ENCODE measurements at regions not wholly inside any gene's neighbourhood (a gene's known extent, or its start where the extent isn't known, plus 50 kb on each side); places are given as distances from the start of the nearest gene placed in this dataset.

DNA sequence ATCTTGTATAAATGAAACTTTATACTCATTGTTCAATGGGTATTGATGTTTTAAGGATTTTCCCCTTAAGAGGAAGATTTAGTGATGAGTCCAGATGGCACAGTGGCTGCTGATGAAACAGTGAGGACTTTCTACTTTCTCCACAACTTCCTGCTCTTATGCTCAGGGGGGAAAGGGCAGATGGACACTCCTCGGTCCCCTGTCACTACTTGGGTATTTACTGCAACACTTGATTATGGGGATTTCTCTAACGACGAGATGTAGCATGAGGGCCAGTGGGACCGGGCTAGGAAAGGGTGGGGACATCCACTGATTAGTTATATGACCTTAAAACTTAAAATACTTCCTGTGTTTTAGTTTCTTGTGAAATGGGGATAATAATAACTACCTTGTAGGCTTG is 146.1 kb upstream of the HMHB1 start:
- ATAC-seq: no peak
- DNase-seq (ENCODE audit: low spot score): no peak

DNA sequence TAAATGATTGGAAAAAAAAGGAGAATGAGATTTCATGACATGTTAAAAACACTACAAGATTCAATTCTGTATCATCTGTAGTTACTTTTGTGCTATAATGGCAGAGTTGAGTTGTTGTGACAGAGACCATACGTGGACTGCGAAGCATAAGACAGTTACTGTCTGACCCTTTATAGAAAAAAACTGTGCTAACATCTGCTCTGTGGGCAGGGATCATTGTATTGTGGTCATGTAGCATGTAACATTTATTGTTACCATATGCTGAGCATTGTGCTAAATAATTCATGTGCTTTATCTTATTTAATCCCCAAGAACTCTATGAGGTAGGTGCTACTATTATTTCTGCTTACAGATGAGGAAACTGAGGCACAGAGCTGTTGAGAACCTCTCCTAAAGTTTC is 147.3 kb upstream of the HMHB1 start:
- ATAC-seq: no peak
- DNase-seq (ENCODE audit: low spot score): no peak

DNA sequence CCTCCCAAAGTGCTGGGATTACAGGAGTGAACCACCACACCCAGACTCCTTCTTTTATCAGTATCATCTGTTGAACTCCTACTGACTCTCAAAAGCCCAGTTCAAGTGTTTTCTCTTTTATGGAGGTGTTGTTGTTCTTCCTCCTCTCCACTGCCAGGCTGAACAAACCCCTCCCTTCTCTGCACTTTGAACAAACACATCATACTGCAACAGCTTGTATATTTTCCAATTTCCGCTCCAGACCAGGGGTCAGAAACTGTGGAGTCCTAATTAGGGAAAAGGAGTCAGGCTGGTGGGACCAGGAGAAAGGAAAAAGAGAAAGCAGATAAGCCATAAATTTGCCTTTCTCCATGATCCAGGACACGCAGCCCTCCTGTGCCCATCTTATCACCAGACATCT is 148.1 kb upstream of the HMHB1 start:
- ATAC-seq: peak; percentile 44
- DNase-seq (ENCODE audit: low spot score): no peak

DNA sequence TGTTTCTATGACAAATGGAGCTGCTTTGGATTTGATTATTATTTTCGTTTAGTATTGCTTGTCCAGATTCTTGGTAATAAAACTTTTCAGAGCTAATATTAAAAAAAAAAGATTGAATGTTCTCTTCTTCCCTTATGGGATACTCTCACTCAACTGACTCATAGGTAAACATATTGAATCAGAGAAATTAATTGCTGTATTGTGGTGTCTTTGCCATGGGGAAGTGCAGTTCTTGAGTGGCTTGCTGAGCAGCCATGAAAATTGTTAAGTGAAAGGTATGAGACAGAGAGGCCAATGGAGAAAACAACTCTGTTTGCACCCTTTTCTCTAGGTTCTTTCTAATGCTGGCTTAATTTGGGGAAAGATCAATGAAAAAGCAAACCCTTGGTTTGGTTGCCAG is 149.9 kb upstream of the HMHB1 start:
- DNase-seq (ENCODE audit: low spot score) (no peak), ATAC-seq (no peak)

DNA sequence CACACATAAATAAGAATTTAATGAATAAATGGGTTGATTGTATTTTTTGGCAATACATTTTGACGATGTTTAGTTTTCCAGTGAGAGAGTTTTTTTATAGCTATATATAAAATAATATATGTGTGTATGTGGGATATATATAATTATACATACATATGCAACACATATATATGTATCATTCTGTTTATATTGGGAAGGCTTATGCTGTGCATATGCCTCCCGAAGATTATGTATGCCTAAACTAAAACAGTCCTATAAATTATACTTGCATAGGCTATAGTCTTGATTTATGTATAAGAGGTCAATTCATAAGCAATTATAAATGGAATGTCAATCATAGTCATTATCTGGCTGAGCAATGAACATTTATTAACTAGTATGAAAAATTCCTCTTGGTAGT is 151.3 kb upstream of the HMHB1 start:
- DNase-seq (ENCODE audit: low spot score) (no peak), ATAC-seq (no peak)

DNA sequence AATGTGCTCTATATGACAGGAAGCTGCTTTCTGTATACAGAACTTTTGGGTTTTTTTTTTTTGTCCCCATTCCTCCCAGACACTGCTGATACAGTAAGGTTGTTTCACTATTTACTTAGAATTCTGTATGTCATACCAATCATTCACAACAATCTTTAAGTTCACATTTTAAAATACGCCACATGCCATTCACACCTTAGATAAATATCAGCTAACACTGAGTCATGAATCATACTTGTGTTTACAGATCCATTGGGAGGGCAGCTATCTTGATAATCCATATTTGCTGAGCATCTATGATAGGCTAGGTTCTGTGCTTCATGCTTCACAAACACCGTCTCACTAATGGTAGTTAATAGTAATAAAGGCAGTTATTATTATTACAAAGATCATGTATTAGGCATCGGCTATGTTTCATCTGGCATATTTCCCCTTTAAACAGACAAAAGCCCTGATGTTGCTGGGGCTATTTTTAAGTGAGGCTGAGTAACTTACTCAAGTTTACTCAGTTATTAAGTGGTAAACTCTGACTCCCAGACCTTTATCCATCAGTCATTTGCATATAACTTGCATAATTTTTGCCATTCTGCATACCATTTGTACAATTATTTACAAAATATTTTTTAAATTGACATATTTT is 152.2 kb upstream of the HMHB1 start:
- no peak for ATAC-seq

DNA sequence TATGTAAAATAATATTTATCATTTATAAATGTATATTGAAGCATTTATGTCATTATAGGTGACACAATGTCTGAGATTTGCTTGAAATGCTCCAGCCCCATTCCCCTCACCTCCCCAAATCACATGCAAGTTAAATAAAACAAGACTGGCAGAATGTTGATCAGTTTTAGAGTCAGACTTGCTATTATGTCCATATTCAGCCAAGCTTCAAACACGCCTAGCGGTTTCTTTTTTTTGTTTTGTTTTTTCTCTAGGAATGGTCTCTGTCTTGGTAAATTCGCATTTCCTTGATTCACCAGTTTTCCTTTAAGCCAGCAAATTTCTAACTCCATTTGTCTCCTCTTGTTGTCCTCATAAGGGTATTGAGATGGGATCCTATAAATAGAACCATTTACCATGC is 153.0 kb upstream of the HMHB1 start:
- ATAC-seq (no peak), DNase-seq (ENCODE audit: low spot score) (no peak)

More for the DNA sequence above, 152.2 kb upstream of the HMHB1 start:
- no peak for DNase-seq (ENCODE audit: low spot score)

DNA sequence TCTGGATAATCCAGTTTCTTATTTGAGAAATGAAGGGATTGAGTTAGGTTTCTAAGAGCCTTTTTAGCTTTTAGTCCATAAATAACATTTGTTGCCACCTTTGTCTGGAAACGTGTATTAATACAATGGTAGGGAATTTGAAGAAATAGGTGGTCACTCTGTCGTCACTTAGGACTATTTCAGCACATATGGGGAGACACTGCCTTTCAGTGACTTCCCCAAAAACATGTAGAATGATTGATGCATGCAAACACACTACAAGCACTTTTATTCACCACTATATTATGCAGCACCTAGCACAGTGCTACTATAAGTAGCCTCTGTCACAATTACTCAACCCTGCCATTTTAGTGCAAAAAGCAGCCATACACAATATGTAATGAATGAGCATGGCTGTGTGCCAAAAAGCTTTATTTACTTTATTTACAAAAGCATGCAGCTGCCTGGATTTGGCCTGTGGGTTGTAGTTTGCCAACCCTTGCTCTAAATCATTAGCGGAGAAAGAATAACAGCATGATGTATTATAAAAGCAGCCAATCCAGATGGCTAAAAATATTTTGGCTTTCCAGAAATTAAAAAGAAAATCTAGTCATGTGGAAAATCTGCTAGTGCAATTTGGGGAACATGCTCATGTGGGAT is 154.2 kb upstream of the HMHB1 start:
- ATAC-seq (no peak), DNase-seq (ENCODE audit: low spot score) (no peak)

DNA sequence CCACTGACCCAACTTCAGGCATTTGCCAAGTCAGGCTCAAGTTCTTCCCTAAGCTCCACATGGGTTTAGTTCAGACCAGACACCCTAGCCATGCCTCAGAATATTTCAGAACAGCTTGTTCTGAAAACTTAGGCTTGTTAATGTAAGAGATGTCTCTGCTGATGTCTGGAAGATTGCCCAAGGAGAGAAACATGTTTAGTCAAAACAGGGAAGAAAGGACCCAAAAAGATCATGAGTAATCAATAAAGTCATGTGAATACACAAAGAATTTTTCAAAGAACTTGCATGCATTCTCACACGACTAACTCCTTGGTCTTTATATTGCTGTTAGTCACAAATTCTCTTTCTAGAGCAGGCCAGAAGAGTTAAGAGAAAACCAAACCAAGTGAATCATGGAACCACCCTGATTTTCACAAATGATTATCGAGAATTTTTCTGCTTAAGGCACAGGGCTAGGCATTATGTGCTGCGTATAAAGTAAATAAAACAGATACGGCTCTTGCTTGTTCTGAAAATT is 158.1 kb upstream of the HMHB1 start:
- ATAC-seq (no peak), DNase-seq (ENCODE audit: low spot score) (no peak)

DNA sequence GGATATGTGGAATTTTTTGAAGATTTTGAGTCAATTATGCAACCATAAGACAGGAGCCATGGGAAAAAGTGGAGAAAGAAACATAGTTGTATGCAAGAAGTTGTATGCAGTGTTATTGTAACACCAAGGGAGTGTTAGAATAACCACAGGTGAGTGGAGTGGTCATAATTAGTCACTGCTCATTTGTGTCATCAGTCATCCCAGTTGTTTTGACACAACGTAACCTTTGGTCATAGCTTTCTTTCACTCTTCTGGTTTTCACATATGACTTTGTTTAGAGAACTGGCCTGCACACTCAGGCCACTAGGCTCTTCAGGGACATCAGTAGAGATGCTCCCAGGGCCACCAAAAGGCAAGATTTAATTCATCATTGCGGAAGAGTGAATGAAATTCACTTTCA is 158.7 kb upstream of the HMHB1 start:
- DNase-seq (ENCODE audit: low spot score) (no peak), ATAC-seq (no peak)

DNA sequence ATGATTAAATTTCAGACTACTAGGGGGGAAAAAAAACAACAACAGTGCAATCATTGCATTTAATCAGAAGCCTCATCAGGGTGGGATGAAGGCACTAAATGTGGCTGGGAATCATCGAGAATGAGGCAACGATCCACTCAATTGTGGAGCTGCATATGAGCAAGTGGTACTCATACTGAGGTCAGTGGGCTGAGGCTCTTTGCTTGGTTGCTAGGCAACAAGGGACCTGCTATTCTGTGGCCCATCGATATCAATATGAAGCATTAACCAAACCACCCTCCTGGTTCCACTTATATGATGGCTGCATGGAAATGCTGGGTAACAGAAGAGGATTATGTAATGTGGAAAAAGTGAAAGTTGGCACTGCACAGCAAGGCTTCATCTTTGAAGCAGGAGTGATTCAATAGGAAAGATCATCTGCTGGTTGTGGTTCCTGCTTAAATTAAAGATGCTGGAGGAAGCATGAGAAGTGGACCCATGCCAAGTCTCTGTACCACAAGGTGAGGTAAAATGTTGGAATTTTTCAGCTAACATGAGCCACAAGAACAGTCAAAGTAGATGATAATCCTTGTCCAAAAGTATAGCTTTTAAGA is 159.8 kb upstream of the HMHB1 start:
- ATAC-seq (no peak), DNase-seq (ENCODE audit: low spot score) (no peak)

DNA sequence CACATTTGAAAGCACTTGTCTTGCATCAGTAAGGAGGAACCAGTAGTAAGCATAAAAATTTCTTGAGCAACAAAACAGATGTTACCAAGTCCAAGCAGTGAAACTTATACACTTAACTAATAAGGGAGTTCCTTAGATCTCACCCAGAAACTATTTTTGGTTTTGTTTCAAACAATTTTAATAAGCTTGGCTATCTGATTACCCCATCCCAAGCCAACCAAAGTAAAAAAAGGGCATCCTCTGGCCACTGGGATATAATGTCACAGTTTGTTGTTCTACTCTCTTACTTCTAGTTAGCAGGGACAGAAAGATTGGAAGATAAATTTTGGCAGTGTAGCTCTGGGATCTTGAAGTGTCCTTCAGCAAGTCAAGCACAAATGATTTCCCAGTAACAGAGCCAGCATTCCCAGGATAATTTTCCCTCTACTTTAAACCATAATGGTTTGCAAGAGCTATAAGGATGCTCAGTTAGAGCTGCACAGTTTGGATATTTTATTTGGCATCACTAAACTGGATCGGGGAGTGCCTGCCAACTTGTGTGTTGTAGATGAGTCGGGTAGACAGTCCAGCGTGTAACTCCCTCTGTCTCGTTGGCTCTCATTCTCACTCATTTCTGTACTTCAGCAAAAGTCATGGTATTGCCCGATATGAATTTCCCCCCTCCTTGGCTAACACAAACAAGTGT is 161.9 kb upstream of the HMHB1 start:
- no peak for DNase-seq (ENCODE audit: low spot score)
- no peak for ATAC-seq

DNA sequence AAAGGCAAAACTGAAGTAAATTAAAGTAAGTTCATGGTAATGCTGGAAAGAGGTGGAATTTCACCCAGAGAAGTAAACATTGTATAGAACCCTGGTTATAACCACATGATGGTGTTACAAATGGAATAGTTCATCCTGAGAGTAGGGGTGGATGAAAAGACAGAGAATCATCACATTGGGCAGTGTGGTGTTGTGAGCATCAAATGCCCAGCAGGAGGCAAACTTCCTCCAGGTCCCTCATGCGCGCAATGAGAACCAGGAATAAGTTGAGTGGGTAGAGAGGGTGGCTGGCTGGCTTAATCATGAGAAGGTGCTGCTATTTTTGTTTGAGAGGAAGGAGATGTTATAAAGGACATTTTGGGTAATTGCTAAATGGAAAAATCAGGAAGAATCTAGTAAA is 163.3 kb upstream of the HMHB1 start:
- ATAC-seq: peak; percentile 63
- DNase-seq (ENCODE audit: low spot score): no peak

DNA sequence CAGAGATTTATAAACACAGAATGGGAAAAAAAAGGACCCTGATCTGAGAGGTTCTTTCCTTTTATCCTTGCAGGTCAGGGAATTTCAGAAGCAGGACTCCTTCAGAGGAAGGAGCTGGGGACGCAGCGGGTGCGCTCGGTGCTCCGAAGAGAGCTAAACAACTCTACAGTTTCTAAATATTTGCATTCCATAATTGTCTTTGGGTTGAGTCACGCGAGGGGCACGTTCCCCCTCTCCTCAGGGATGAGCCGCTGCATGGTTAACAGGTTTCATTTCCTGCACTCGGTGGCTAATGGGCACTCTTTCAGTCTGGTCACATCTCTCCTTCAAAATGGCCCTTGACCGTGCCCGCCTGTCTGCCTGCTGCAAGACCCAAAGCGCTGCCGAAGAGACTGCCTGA is 165.0 kb upstream of the HMHB1 start:
- DNase-seq (ENCODE audit: low spot score) (no peak), ATAC-seq (no peak)

DNA sequence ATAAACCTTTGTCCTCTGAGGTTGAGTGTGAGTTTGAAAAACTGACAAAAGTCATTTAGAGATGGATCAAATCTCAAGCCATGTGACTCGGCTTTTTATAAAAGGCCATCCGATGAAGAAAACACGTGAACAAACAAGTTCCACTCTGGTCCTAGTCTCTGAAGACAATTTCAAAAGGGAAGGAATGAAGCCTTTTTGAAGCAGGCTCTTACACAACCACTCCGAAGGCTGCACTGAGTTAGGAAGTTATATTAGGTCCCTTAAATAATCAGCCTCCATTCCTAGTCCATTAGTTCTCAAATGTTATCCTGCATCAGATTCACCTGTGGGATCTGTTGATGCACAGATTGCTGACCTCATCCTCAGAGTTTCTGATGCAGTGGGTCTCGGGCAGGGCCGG is 166.6 kb upstream of the HMHB1 start:
- no peak for DNase-seq (ENCODE audit: low spot score)
- ATAC-seq: no peak

DNA sequence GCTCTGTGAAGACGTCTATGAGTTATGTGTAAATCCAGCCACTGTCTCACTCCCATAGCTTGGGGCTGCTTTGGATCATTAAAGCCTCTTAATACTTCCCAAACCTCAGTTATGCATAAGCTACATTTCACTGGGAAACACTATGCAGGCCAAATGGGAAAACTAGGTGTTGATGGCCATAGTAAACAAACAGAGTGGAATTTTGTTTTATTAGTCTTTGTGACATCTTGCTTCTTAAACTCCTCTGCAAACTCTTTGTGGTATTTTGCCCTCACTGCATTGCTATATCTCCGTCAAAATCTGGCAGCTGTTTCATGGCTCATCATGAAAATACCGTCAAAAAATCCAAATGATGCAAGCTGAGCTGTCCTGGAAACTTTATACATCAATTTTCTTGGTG is 167.2 kb upstream of the HMHB1 start:
- DNase-seq (ENCODE audit: low spot score) (no peak), ATAC-seq (no peak)

DNA sequence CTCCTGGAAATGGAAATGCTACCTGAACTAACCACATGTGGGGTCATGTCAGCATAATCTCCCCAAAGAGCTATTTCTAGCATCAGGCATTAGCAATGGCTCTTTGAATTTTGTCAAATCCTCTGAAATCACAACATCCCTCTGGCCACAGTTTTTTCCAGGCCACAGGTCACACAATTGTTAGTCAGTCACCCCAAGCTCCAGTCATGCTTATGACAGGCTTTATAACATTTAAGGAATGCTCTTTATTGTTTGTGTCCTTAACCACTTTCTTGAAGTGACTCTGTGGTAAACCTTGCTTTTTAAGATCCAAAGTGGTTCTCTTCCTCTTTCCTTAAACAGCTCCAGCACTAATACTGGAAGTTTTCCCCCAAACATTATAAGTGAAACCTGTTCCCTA is 169.2 kb upstream of the HMHB1 start:
- no peak for DNase-seq (ENCODE audit: low spot score)
- ATAC-seq: no peak

DNA sequence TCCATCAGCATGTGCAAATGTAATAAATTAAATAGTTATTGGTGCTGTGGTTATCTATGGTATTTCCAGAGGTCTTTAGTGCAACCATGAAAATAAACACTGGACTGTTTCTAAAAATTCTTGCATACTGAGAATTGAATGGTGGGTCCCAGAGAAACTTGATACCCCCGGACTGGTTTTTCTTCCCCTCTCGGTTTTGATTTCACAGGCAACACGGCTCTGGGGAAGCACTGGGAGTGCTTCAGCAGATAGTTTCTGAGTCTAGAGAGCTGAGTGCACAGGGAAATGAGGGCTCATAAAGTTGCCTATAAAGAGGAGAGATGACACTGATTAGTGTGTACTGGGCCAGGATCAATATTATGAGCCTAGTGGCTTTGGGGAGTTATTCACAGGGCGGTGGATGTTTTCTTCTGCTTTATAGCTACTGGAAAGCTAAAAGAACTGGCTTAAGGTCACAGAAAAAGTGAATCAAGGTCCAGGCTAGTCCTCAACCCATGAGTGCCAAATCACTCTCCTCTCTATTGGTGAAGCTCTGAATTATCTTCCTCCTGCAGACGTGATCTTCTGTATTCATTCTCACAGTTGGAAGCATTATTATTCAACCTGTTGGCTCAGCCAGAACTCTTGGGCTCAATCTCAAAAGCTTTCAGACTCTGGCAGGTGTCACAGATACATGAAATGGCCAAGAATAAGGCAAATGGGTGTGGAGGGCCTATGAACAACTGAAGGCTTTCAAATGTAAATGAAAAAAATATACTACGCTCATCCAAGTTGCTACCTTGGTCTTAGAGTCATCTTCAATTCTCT is 170.2 kb upstream of the HMHB1 start:
- DNase-seq (ENCODE audit: low spot score) (no peak), ATAC-seq (no peak)

DNA sequence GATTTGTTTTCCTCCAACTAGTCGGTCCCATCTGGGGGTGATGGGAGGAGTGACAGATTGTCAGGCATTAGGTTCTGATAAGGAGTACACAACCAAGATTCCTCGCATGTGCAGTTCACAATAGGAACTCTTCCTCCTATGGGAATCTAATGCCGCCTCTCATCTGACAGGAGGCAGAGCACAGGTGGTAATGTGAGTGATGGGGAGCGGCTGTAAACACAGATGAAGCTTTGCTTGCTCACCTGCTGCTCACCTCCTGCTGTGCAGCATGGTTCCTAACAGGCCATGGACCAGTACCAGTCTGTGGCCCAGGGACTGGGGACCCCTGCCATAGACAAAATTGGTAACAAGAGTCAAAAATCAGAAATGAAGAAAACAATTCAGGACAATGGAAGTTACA is 173.3 kb upstream of the HMHB1 start:
- ATAC-seq (no peak), DNase-seq (ENCODE audit: low spot score) (no peak)

DNA sequence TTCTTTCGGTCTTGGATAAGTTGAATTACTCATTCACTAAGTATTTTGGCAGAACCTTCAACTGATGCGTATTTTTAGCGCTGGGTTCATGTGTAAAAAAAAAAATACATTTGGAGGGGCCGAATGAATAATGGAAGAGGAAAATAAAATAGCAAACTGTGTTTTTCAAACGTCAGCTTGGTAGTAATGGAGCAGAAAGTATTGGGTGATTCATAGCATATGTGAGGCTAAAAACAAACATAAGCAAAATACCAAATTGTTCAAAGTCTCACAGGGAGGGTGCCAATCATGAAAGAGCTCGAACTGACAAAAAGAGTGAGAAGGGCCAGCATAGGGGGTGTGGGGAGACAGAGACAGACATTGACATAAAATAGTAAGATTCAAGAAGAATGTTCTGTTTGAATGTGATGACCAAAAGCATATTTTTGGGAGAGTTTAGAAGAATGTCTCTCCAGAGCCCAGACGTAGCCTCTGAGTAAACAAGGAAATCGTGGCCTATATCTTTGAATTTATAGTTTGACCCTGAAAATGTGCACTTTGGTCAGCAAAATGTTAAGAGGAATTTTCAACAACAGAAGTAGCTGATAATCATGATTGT is 174.9 kb upstream of the HMHB1 start:
- DNase-seq (ENCODE audit: low spot score) (no peak), ATAC-seq (no peak)

DNA sequence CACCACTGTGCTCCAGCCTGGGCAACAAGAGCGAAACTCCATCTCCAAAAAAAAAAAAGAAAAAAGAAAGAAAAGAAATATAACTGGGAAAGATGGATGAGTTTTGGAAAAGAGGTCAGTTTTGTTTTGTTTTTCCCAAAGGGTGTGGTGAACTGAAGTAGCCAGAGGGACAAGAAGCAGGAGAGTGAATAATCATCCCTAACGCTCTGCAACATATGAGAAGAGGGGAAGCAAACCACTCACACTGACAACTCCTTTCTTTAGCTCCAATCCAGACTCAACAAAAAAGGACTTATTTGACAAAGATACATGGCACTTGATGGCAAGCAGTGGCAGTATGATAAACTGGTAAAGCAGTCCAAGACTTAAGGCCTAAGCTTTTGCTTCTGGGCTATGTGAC is 176.1 kb upstream of the HMHB1 start:
- ATAC-seq (no peak), DNase-seq (ENCODE audit: low spot score) (no peak)
